Activated B cell treated with CpG ODN at 0.5 μM for 24 hours (primary cell): ENCODE measurements at regions not wholly inside any gene's neighbourhood (a gene's known extent, or its start where the extent isn't known, plus 50 kb on each side); places are given as distances from the start of the nearest gene placed in this dataset.

Experiments used
- ATAC-seq: fragments of 200-7000 bp; cut with Tn5 transposase; one replicate; pipeline ENCODE4 v1.10.0; 2021; ENCODE audit warnings: low read depth, mild to moderate bottlenecking, moderate library complexity
- CTCF ChIA-PET: fragments of 350-600 bp; sonication (Branson Sonifier 250); formaldehyde crosslinking; loops from one replicate; lab custom pipeline; 2021; ENCODE audit warnings: antibody characterized with exemption; lab: Charles Lee
- POLR2A ChIA-PET: fragments of 350-600 bp; sonication (Branson Sonifier 250); formaldehyde crosslinking; loops from one replicate; lab custom pipeline; 2021; ENCODE audit warnings: antibody characterized with exemption; lab: Charles Lee
- DNase-seq: peaks from one replicate; pipeline ENCODE4 v3.0.0; 2022
- H3K27ac Mint-ChIP-seq: one replicate; pipeline ENCODE4 v1.8.0; 2020; ENCODE audit warnings: mixed read lengths
- H3K27me3 Mint-ChIP-seq: one replicate; pipeline ENCODE4 v1.8.0; 2021; ENCODE audit warnings: mixed read lengths
- H3K36me3 Mint-ChIP-seq: one replicate; pipeline ENCODE4 v1.8.0; 2021; ENCODE audit warnings: low read depth, mixed read lengths
- H3K4me1 Mint-ChIP-seq: one replicate; pipeline ENCODE4 v1.8.0; 2021; ENCODE audit warnings: mixed read lengths
- H3K4me3 Mint-ChIP-seq: one replicate; pipeline ENCODE4 v1.8.0; 2020; ENCODE audit warnings: mild to moderate bottlenecking, mixed read lengths
- H3K9me3 Mint-ChIP-seq: one replicate; pipeline ENCODE4 v1.8.0; 2020; ENCODE audit warnings: mixed read lengths
- CTCF ChIP-seq: fragments of 200-600 bp; IDR thresholded peaks from one replicate; pipeline ENCODE4 v1.8.0; 2022; ENCODE audit warnings: antibody characterized with exemption, mild to moderate bottlenecking
- intact Hi-C: fragments of 100-400 bp; cut with micrococcal nuclease; formaldehyde crosslinking; loops from one replicate; pipeline ENCODE4 v1.15.1; 2024

- Mint-ChIP-seq H3K9me3 (no peaks in the 10 kb centered on the region), H3K4me3 (no peak overlapping the region), H3K4me1 (peaks cover 77% of the 10 kb centered on the region), H3K27me3 (peaks cover 6% of the 10 kb centered on the region), H3K36me3 (no peaks in the 10 kb centered on the region), H3K27ac (no peak overlapping the region)
- intact Hi-C loops: no loop called here
- ChIA-PET POLR2A (no interaction called here), CTCF (no interaction called here)
- ATAC-seq: no peak
- TF ChIP-seq CTCF: no peak
- no peak for DNase-seq
These were observed 74.6 kb upstream of the KCNG1 start for GRCh38 chr20:51097351-51098120.

GRCh38 chr20:51096582-51097267 is 73.8 kb upstream of the KCNG1 start:
- H3K27ac Mint-ChIP-seq: peak overlapping the region; percentile 37
- intact Hi-C loops: no loop called here
- H3K36me3 Mint-ChIP-seq: no peaks in the 10 kb centered on the region
- ATAC-seq (no peak), DNase-seq (no peak)
- peaks cover 78% of the 10 kb centered on the region for H3K4me1 Mint-ChIP-seq
- H3K4me3 Mint-ChIP-seq: no peak overlapping the region
- no peak for TF ChIP-seq CTCF
- ChIA-PET POLR2A (no interaction called here), CTCF (no interaction called here)
- no peaks in the 10 kb centered on the region for H3K9me3 Mint-ChIP-seq
- peaks cover 9% of the 10 kb centered on the region for H3K27me3 Mint-ChIP-seq

- DNase-seq (no peak), ATAC-seq (no peak)
- Mint-ChIP-seq H3K36me3 (no peaks in the 10 kb centered on the region), H3K4me1 (peaks cover 79% of the 10 kb centered on the region), H3K4me3 (no peak overlapping the region), H3K27me3 (peaks cover 15% of the 10 kb centered on the region), H3K9me3 (no peaks in the 10 kb centered on the region), H3K27ac (peak overlapping the region; percentile 37)
- TF ChIP-seq CTCF: no peak
- intact Hi-C loops: no loop called here
- ChIA-PET CTCF (no interaction called here), POLR2A (no interaction called here)
These were observed 73.0 kb upstream of the KCNG1 start for GRCh38 chr20:51095633-51096521.

- ChIA-PET CTCF (no interaction called here), POLR2A (no interaction called here)
- Mint-ChIP-seq H3K4me3 (no peak overlapping the region), H3K4me1 (peaks cover 63% of the 10 kb centered on the region), H3K36me3 (no peaks in the 10 kb centered on the region), H3K27ac (no peak overlapping the region), H3K9me3 (no peaks in the 10 kb centered on the region), H3K27me3 (peaks cover 22% of the 10 kb centered on the region)
- no peak for ATAC-seq
- TF ChIP-seq CTCF: no peak
- intact Hi-C loops: loop anchor here (5.0 kb wide), 1 partner anchor 72 kb away; the partner anchor contains the start of gene KCNG1
- DNase-seq: no peak
These were observed 71.3 kb upstream of the KCNG1 start for GRCh38 chr20:51094221-51094620.
